WTC11 (cell line): ENCODE measurements at regions not wholly inside any gene's neighbourhood (a gene's known extent, or its start where the extent isn't known, plus 50 kb on each side); places are given as distances from the start of the nearest gene placed in this dataset.

ENCODE experiments used
- ATAC-seq: fragments of 200-7000 bp; cut with Tn5 transposase; 2 replicates; pipeline ENCODE4 v1.10.0; 2021; ENCODE audit warnings: mild to moderate bottlenecking, moderate library complexity
- CTCF ChIA-PET: fragments of 300-600 bp; sonication (Branson Sonifier 250); formaldehyde crosslinking; loops from one replicate; lab custom pipeline; 2021; ENCODE audit warnings: antibody characterized with exemption; lab: Charles Lee
- POLR2A ChIA-PET: fragments of 350-600 bp; sonication (Branson Sonifier 250); formaldehyde crosslinking; loops from one replicate; lab custom pipeline; 2021; ENCODE audit warnings: antibody characterized with exemption; lab: Charles Lee
- DNase-seq: peaks from one replicate; pipeline ENCODE4 v3.0.0; 2021; ENCODE audit warnings: low spot score
- H3K27ac Mint-ChIP-seq: 2 replicates; pipeline ENCODE4 v1.8.0; 2021; ENCODE audit warnings: mixed read lengths
- H3K27me3 Mint-ChIP-seq: 2 replicates; pipeline ENCODE4 v1.8.0; 2021; ENCODE audit warnings: low read depth, mild to moderate bottlenecking, moderate library complexity, mixed read lengths
- H3K36me3 Mint-ChIP-seq: 2 replicates; pipeline ENCODE4 v1.8.0; 2021; ENCODE audit warnings: mixed read lengths
- H3K4me1 Mint-ChIP-seq: 2 replicates; pipeline ENCODE4 v1.8.0; 2022; ENCODE audit warnings: mixed read lengths
- H3K4me3 Mint-ChIP-seq: 2 replicates; pipeline ENCODE4 v1.8.0; 2021; ENCODE audit warnings: mild to moderate bottlenecking, moderate library complexity, mixed read lengths
- H3K9me3 Mint-ChIP-seq: 2 replicates; pipeline ENCODE4 v1.8.0; 2021; ENCODE audit warnings: mixed read lengths
- ELF4 ChIP-seq: sonication (generic); formaldehyde crosslinking; IDR thresholded peaks from 2 replicates; pipeline ENCODE4 v1.8.1; 2022; ENCODE audit warnings: low read depth, mild to moderate bottlenecking, moderate library complexity, missing genetic modification reagents
- FOXJ3 ChIP-seq: sonication (generic); formaldehyde crosslinking; IDR thresholded peaks from 2 replicates; pipeline ENCODE4 v1.9.0; 2021; ENCODE audit warnings: missing genetic modification reagents, mild to moderate bottlenecking, borderline replicate concordance
- IRF2 ChIP-seq: sonication (generic); formaldehyde crosslinking; IDR thresholded peaks from 2 replicates; pipeline ENCODE4 v1.8.0; 2022; ENCODE audit warnings: low read depth, missing genetic modification reagents, borderline replicate concordance
- JUN ChIP-seq: sonication (generic); formaldehyde crosslinking; IDR thresholded peaks from 2 replicates; pipeline ENCODE4 v1.8.0; 2023; ENCODE audit warnings: mild to moderate bottlenecking, missing genetic modification reagents
- NFE2L1 ChIP-seq: sonication (generic); formaldehyde crosslinking; IDR thresholded peaks from 2 replicates; pipeline ENCODE4 v1.8.1; 2023; ENCODE audit warnings: missing genetic modification reagents
- NR3C1 ChIP-seq: sonication (generic); formaldehyde crosslinking; conservative IDR thresholded peaks from 2 replicates; pipeline ENCODE4 v1.8.1; 2023; ENCODE audit warnings: low read depth, mild to moderate bottlenecking, missing genetic modification reagents
- RORB ChIP-seq: fragments of 250-450 bp; sonication (Bioruptor Pico); IDR thresholded peaks from 2 replicates; pipeline ENCODE4 v1.9.0; 2021; ENCODE audit warnings: mild to moderate bottlenecking
- SMAD3 ChIP-seq: sonication (generic); formaldehyde crosslinking; IDR thresholded peaks from 2 replicates; pipeline ENCODE4 v1.8.0; 2022; ENCODE audit warnings: missing genetic modification reagents, mild to moderate bottlenecking, borderline replicate concordance
- SOX15 ChIP-seq: fragments of 250-450 bp; sonication (Bioruptor Pico); IDR thresholded peaks from 2 replicates; pipeline ENCODE4 v1.9.0; 2021; ENCODE audit warnings: mild to moderate bottlenecking
- TEAD1 ChIP-seq: sonication (generic); formaldehyde crosslinking; IDR thresholded peaks from 2 replicates; pipeline ENCODE4 v1.8.0; 2022; ENCODE audit warnings: mild to moderate bottlenecking, missing genetic modification reagents
- ZNF416 ChIP-seq: fragments of 250-450 bp; sonication (Bioruptor Pico); IDR thresholded peaks from 2 replicates; pipeline ENCODE4 v1.9.0; 2021; ENCODE audit warnings: mild to moderate bottlenecking, inconsistent platforms
- TF ChIP-seq, protein P1 (sequence below): fragments of 250-450 bp; sonication (Bioruptor Pico); conservative IDR thresholded peaks from 2 replicates; pipeline ENCODE4 v1.9.0; 2021; ENCODE audit warnings: mild to moderate bottlenecking
- TF ChIP-seq, protein P2 (sequence below): sonication (generic); formaldehyde crosslinking; IDR thresholded peaks from 2 replicates; pipeline ENCODE4 v1.8.1; 2023; ENCODE audit warnings: mild to moderate bottlenecking, missing genetic modification reagents
- TF ChIP-seq, protein P3 (sequence below): sonication (generic); formaldehyde crosslinking; IDR thresholded peaks from 2 replicates; pipeline ENCODE4 v1.8.1; 2022; ENCODE audit warnings: low read depth, missing genetic modification reagents, borderline replicate concordance
- TF ChIP-seq, protein P4 (sequence below): sonication (generic); formaldehyde crosslinking; IDR thresholded peaks from 2 replicates; pipeline ENCODE4 v1.8.0; 2022; ENCODE audit warnings: mild to moderate bottlenecking, missing genetic modification reagents
- TF ChIP-seq, protein P5 (sequence below): sonication (generic); formaldehyde crosslinking; IDR thresholded peaks from 2 replicates; pipeline ENCODE4 v1.8.0; 2023; ENCODE audit warnings: missing genetic modification reagents

DNA sequence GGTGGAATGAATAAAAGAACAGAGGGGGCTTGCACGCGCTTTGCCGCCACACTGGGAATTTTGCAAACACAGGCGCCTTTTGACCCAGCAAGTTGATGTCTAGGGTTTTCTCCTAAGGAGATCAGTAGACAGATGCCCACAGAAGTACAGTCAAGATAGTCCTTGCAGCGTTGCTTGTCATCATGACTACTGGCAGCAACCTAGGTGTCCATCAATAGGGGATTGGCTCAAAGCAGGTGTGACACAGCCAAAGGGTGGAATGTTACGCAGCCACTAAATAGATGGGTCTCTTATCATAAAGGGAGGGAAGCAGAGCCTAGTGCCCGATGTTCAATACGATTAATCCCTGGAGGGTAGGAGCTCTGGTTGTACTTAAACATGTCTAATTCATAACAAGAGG lies 63.8 kb upstream of the GGTA1 start (continued):
- TF ChIP-seq, protein P1, sequence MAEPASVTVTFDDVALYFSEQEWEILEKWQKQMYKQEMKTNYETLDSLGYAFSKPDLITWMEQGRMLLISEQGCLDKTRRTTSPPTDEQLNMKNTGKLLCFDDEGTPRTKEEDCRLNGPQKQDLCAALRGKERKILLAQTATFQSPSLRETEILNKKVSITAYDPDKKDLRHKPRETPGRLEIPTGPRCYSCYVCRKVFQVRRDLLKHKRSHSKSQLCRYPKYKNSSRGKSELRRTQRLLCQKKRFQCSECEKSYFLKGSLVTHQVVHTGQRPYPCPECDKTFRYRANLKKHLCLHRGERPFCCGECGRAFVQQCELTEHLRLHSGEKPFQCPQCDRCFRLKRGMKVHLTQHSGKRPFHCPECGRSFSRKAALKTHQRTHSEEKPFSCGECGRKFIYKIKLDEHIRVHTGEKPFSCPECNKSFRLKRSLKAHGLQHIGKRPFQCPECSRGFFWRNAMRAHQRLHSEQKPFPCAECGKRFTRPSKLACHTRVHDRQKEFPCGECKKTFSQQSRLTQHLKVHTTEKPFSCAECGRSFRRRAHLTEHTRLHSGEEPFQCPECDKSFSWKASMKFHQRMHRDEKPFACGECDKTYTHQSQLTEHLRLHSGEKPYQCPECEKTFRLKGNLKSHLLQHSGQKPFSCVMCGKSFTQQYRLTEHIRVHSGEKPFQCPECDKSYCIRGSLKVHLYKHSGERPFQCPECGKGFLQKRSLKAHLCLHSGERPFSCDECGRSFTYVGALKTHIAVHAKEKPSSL (CRISPR knock-in tag) = no peak
- TF ChIP-seq FOXJ3 (CRISPR knock-in tag) (no peak), TEAD1 (CRISPR knock-in tag) (no peak), NFE2L1 (no peak), NR3C1 (CRISPR knock-in tag) (no peak), SMAD3 (CRISPR knock-in tag) (no peak), JUN (CRISPR knock-in tag) (no peak), ZNF416 (CRISPR knock-in tag) (no peak)
- TF ChIP-seq, protein P2, sequence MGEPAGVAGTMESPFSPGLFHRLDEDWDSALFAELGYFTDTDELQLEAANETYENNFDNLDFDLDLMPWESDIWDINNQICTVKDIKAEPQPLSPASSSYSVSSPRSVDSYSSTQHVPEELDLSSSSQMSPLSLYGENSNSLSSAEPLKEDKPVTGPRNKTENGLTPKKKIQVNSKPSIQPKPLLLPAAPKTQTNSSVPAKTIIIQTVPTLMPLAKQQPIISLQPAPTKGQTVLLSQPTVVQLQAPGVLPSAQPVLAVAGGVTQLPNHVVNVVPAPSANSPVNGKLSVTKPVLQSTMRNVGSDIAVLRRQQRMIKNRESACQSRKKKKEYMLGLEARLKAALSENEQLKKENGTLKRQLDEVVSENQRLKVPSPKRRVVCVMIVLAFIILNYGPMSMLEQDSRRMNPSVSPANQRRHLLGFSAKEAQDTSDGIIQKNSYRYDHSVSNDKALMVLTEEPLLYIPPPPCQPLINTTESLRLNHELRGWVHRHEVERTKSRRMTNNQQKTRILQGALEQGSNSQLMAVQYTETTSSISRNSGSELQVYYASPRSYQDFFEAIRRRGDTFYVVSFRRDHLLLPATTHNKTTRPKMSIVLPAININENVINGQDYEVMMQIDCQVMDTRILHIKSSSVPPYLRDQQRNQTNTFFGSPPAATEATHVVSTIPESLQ (CRISPR knock-in tag) = no peak
- TF ChIP-seq, protein P3, sequence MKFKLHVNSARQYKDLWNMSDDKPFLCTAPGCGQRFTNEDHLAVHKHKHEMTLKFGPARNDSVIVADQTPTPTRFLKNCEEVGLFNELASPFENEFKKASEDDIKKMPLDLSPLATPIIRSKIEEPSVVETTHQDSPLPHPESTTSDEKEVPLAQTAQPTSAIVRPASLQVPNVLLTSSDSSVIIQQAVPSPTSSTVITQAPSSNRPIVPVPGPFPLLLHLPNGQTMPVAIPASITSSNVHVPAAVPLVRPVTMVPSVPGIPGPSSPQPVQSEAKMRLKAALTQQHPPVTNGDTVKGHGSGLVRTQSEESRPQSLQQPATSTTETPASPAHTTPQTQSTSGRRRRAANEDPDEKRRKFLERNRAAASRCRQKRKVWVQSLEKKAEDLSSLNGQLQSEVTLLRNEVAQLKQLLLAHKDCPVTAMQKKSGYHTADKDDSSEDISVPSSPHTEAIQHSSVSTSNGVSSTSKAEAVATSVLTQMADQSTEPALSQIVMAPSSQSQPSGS (CRISPR knock-in tag) = no peak

DNA sequence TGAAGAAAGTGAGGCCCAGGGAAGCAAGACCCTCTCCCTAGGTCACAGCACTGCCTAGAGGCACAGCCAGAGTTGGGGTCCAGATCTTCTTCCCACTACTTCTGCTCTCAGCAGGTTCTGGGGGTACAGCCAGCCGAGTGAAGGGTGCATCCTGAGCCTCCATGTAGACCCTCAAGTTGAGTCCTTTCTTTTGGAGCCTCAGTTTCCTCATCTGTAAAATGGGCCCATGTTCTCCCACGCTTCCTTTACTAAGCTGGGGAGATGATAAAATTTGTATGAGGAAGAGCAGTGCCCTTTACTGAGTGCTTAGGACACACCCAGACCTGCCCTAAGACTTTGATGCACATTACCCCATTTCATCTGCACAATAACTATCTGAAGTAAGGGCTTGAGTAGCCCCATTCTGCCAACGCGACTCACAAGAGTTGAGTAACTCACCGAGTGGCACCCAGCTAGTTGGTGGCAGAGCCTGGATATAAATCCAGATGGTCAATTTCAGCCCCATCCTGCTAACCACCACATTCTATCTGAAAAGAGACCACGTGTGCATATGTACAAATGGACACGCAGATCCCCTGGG lies 64.3 kb upstream of the GGTA1 start:
- ChIA-PET POLR2A (no interaction called here), CTCF (interaction anchor here (0.9 kb wide), 1 partner anchor 18 kb away, joined by 3 read pairs; no protein-coding TSS in a partner anchor)
- Mint-ChIP-seq H3K27ac (no peak overlapping the region), H3K4me1 (peaks cover 26% of the 10 kb centered on the region), H3K9me3 (no peaks in the 10 kb centered on the region), H3K4me3 (no peak overlapping the region), H3K36me3 (no peaks in the 10 kb centered on the region), H3K27me3 (0 out of 2 replicates have a peak, but pooled peaks cover 3% of the 10 kb centered on the region)
- ATAC-seq = no peak
- TF ChIP-seq ELF4 (CRISPR knock-in tag) (no peak), RORB (no peak)
- no peak for DNase-seq

DNA sequence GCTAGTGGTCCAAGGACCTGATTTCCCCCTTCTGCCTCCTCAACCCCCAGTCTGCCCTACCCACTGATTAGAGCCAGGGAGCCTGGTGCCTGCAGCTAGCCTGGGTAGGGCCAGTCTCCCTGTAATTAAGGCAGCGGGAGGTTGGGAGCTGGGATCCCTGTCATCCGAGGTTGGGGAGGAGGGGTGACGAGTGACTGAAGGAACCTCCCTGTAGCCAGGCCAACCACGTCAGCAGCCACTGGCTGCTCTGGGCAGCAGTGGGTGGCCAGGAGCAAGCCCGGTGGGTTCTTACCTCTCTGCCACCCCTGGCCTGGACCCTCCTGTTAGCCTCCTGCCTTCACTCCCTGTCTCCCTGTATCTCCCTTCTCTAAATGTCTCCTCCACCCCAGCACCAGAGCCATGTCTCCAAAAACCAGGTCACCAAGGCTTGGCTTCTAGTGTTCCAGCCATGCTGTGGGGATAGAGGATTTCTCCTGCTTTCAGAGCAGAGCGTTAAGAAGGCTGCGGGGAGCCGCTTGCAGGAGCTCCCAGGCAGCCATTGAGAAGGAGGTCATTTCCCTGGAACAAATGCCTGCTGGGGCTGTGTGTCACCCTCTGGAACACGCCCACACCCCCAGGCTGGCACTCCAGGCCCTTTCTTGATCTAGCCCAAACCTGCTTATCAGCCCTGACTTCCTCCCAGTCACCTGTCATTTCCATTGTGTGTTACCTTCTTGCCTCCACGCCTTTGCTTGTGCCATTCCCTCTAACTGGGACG lies 65.0 kb upstream of the GGTA1 start:
- Mint-ChIP-seq H3K4me1 (peaks cover 24% of the 10 kb centered on the region), H3K36me3 (no peaks in the 10 kb centered on the region), H3K27ac (no peak overlapping the region), H3K27me3 (0 out of 2 replicates have a peak, but pooled peaks cover 3% of the 10 kb centered on the region), H3K4me3 (no peak overlapping the region), H3K9me3 (no peaks in the 10 kb centered on the region)
- ATAC-seq (no peak), DNase-seq (no peak)
- CTCF ChIA-PET = interaction anchor here (0.9 to 1.3 kb wide), 2 partner anchors 9 to 19 kb away, joined by 3 read pairs; no protein-coding TSS in a partner anchor
- TF ChIP-seq SOX15 (no peak), IRF2 (CRISPR knock-in tag) (no peak)
- TF ChIP-seq, protein P4, sequence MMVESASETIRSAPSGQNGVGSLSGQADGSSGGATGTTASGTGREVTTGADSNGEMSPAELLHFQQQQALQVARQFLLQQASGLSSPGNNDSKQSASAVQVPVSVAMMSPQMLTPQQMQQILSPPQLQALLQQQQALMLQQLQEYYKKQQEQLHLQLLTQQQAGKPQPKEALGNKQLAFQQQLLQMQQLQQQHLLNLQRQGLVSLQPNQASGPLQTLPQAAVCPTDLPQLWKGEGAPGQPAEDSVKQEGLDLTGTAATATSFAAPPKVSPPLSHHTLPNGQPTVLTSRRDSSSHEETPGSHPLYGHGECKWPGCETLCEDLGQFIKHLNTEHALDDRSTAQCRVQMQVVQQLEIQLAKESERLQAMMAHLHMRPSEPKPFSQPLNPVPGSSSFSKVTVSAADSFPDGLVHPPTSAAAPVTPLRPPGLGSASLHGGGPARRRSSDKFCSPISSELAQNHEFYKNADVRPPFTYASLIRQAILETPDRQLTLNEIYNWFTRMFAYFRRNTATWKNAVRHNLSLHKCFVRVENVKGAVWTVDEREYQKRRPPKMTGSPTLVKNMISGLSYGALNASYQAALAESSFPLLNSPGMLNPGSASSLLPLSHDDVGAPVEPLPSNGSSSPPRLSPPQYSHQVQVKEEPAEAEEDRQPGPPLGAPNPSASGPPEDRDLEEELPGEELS = no peak
- TF ChIP-seq, protein P5, sequence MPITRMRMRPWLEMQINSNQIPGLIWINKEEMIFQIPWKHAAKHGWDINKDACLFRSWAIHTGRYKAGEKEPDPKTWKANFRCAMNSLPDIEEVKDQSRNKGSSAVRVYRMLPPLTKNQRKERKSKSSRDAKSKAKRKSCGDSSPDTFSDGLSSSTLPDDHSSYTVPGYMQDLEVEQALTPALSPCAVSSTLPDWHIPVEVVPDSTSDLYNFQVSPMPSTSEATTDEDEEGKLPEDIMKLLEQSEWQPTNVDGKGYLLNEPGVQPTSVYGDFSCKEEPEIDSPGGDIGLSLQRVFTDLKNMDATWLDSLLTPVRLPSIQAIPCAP (CRISPR knock-in tag) = no peak
- POLR2A ChIA-PET = no interaction called here
